Progenitor cell of endocrine pancreas (in vitro differentiated cells): ENCODE measurements at regions not wholly inside any gene's neighbourhood (a gene's known extent, or its start where the extent isn't known, plus 50 kb on each side); places are given as distances from the start of the nearest gene placed in this dataset.
"Not testable (repeated sequence)": the region's sequence is repeated elsewhere in the genome, so short reads cannot be mapped to it uniquely, and the experiment has no call there.

Experiments
- DNase-seq: peaks from one replicate; pipeline ENCODE4 v3.0.0; 2021; ENCODE audit warnings: low spot score; ENCODE audit not compliant: unreplicated experiment
- H3K27ac Mint-ChIP-seq: 2 replicates; pipeline ENCODE4 v1.8.0; 2021; ENCODE audit warnings: mild to moderate bottlenecking, moderate library complexity, mixed read lengths
- H3K27me3 Mint-ChIP-seq: 2 replicates; pipeline ENCODE4 v1.8.0; 2021; ENCODE audit warnings: mixed read lengths
- H3K36me3 Mint-ChIP-seq: 2 replicates; pipeline ENCODE4 v1.8.0; 2022; ENCODE audit warnings: mixed read lengths; ENCODE audit not compliant: insufficient read depth
- H3K4me1 Mint-ChIP-seq: 2 replicates; pipeline ENCODE4 v1.8.0; 2021; ENCODE audit warnings: low read depth, mixed read lengths
- H3K4me3 Mint-ChIP-seq: 2 replicates; pipeline ENCODE4 v1.8.0; 2021; ENCODE audit warnings: low read depth, mild to moderate bottlenecking, moderate library complexity, mixed read lengths
- H3K9me3 Mint-ChIP-seq: 2 replicates; pipeline ENCODE4 v1.8.0; 2021; ENCODE audit warnings: low read depth, mixed read lengths
- CTCF ChIP-seq: fragments of 200-600 bp; sonication (generic); IDR thresholded peaks from one replicate; pipeline ENCODE4 v1.5.0; 2021; ENCODE audit warnings: antibody characterized with exemption, mild to moderate bottlenecking; ENCODE audit not compliant: unreplicated experiment

- no peak for TF ChIP-seq CTCF
- H3K4me1 Mint-ChIP-seq = peaks cover 10% of the 10 kb centered on the region
- H3K9me3 Mint-ChIP-seq = no peaks in the 10 kb centered on the region
- no peak overlapping the region for H3K4me3 Mint-ChIP-seq
- peaks cover 5% of the 10 kb centered on the region for H3K27me3 Mint-ChIP-seq
- no peaks in the 10 kb centered on the region for H3K36me3 Mint-ChIP-seq
- DNase-seq = no peak
- no peak overlapping the region for H3K27ac Mint-ChIP-seq
Observed at GRCh38 chr4:173991814-173992213, 291.7 kb downstream of the FBXO8 start.

- H3K36me3 Mint-ChIP-seq = no peaks in the 10 kb centered on the region
- no peak overlapping the region for H3K27ac Mint-ChIP-seq
- H3K4me3 Mint-ChIP-seq = no peak overlapping the region
- peaks cover 8% of the 10 kb centered on the region for H3K27me3 Mint-ChIP-seq
- H3K9me3 Mint-ChIP-seq = no peaks in the 10 kb centered on the region
- H3K4me1 Mint-ChIP-seq = peaks cover 10% of the 10 kb centered on the region
- TF ChIP-seq CTCF = no peak
- no peak for DNase-seq
Observed at GRCh38 chr4:173991316-173991715, 292.2 kb downstream of the FBXO8 start.

GRCh38 chr4:173990869-173991210 lies 292.6 kb downstream of the FBXO8 start:
- H3K9me3 Mint-ChIP-seq = no peaks in the 10 kb centered on the region
- peaks cover 9% of the 10 kb centered on the region for H3K27me3 Mint-ChIP-seq
- peaks cover 10% of the 10 kb centered on the region for H3K4me1 Mint-ChIP-seq
- H3K4me3 Mint-ChIP-seq = no peak overlapping the region
- DNase-seq = no peak
- TF ChIP-seq CTCF = peak; percentile 7
- no peaks in the 10 kb centered on the region for H3K36me3 Mint-ChIP-seq
- no peak overlapping the region for H3K27ac Mint-ChIP-seq

GRCh38 chr4:173990126-173990868 lies 293.2 kb downstream of the FBXO8 start:
- Mint-ChIP-seq H3K9me3 (no peaks in the 10 kb centered on the region), H3K36me3 (no peaks in the 10 kb centered on the region), H3K27me3 (peaks cover 9% of the 10 kb centered on the region), H3K4me3 (no peak overlapping the region), H3K4me1 (peaks cover 10% of the 10 kb centered on the region), H3K27ac (no peak overlapping the region)
- no peak for DNase-seq
- peak; percentile 64 for TF ChIP-seq CTCF

GRCh38 chr4:173963523-173963922 lies 319.9 kb downstream of the FBXO8 start:
- H3K4me3 Mint-ChIP-seq, H3K4me1 Mint-ChIP-seq, H3K36me3 Mint-ChIP-seq, H3K27ac Mint-ChIP-seq, DNase-seq, H3K27me3 Mint-ChIP-seq, H3K9me3 Mint-ChIP-seq: not testable (repeated sequence)

GRCh38 chr4:173960398-173960797 lies 323.1 kb downstream of the FBXO8 start:
- H3K9me3 Mint-ChIP-seq = no peaks in the 10 kb centered on the region
- no peaks in the 10 kb centered on the region for H3K36me3 Mint-ChIP-seq
- no peak for DNase-seq
- no peak overlapping the region for H3K27ac Mint-ChIP-seq
- no peaks in the 10 kb centered on the region for H3K27me3 Mint-ChIP-seq
- no peak for TF ChIP-seq CTCF
- H3K4me3 Mint-ChIP-seq = no peak overlapping the region
- H3K4me1 Mint-ChIP-seq = no peaks in the 10 kb centered on the region
